HEK293T (cell line): ENCODE measurements at regions not wholly inside any gene's neighbourhood (a gene's known extent, or its start where the extent isn't known, plus 50 kb on each side); places are given as distances from the start of the nearest gene placed in this dataset.

ENCODE experiments used
- CTCF ChIA-PET: fragments of 350-600 bp; formaldehyde crosslinking; extraction: SDS; loops from one replicate; lab custom pipeline; 2021; ENCODE audit warnings: antibody characterized with exemption, inconsistent platforms; lab: Yijun Ruan, JAX
- POLR2A ChIA-PET: fragments of 350-600 bp; formaldehyde crosslinking; extraction: SDS; loops from one replicate; lab custom pipeline; 2020; ENCODE audit warnings: antibody characterized with exemption, inconsistent platforms; lab: Yijun Ruan, JAX
- DNase-seq: peaks from one replicate; pipeline ENCODE4 v3.0.0; 2012; ENCODE audit warnings: mixed read lengths; ENCODE audit errors: extremely low spot score
- ARNT ChIP-seq: fragments of 450-650 bp; IDR thresholded peaks from 2 replicates; pipeline ENCODE4 v1.6.1; 2017; ENCODE audit warnings: mild to moderate bottlenecking
- BHLHE40 ChIP-seq: fragments of 450-650 bp; IDR thresholded peaks from 2 replicates; pipeline ENCODE4 v1.6.1; 2016; ENCODE audit warnings: mild to moderate bottlenecking, moderate library complexity, borderline replicate concordance
- CTBP1 ChIP-seq: fragments of 450-650 bp; IDR thresholded peaks from 2 replicates; pipeline ENCODE4 v1.6.1; 2016; ENCODE audit warnings: borderline replicate concordance
- ELF4 ChIP-seq: fragments of 450-650 bp; IDR thresholded peaks from 2 replicates; pipeline ENCODE4 v1.6.1; 2017; ENCODE audit warnings: antibody characterized with exemption
- FOXA1 ChIP-seq: fragments of 450-650 bp; IDR thresholded peaks from 2 replicates; pipeline ENCODE4 v1.6.1; 2016; ENCODE audit warnings: mild to moderate bottlenecking
- FOXK2 ChIP-seq: fragments of 450-650 bp; IDR thresholded peaks from 2 replicates; pipeline ENCODE4 v1.6.1; 2016; ENCODE audit warnings: mild to moderate bottlenecking
- FOXM1 ChIP-seq: fragments of 450-650 bp; IDR thresholded peaks from 2 replicates; pipeline ENCODE4 v1.6.1; 2017; ENCODE audit warnings: mild to moderate bottlenecking, borderline replicate concordance
- HDGF ChIP-seq: fragments of 450-650 bp; IDR thresholded peaks from 2 replicates; pipeline ENCODE4 v1.6.1; 2017; ENCODE audit warnings: antibody characterized with exemption, borderline replicate concordance
- L3MBTL2 ChIP-seq: fragments of 450-650 bp; conservative IDR thresholded peaks from 2 replicates; pipeline ENCODE4 v1.6.1; 2016; ENCODE audit warnings: mild to moderate bottlenecking
- LEF1 ChIP-seq: fragments of 450-650 bp; IDR thresholded peaks from 2 replicates; pipeline ENCODE4 v1.6.1; 2017; ENCODE audit warnings: mild to moderate bottlenecking, borderline replicate concordance
- NFRKB ChIP-seq: fragments of 450-650 bp; IDR thresholded peaks from 2 replicates; pipeline ENCODE4 v1.6.1; 2016; ENCODE audit warnings: mild to moderate bottlenecking, moderate library complexity
- PKNOX1 ChIP-seq: fragments of 450-650 bp; IDR thresholded peaks from 2 replicates; pipeline ENCODE4 v1.6.1; 2016
- SP1 ChIP-seq: fragments of 450-650 bp; IDR thresholded peaks from 2 replicates; pipeline ENCODE4 v1.6.1; 2017
- SUZ12 ChIP-seq: fragments of 450-650 bp; IDR thresholded peaks from 2 replicates; pipeline ENCODE4 v1.6.1; 2016; ENCODE audit warnings: mild to moderate bottlenecking
- TARDBP ChIP-seq: fragments of 450-650 bp; IDR thresholded peaks from 2 replicates; pipeline ENCODE4 v1.6.1; 2016
- ZNF384 ChIP-seq: fragments of 450-650 bp; IDR thresholded peaks from 2 replicates; pipeline ENCODE4 v1.6.1; 2016

- no peak for DNase-seq
- ChIA-PET POLR2A (no interaction called here), CTCF (no interaction called here)
- TF ChIP-seq LEF1 (no peak), BHLHE40 (no peak), PKNOX1 (no peak), FOXM1 (no peak), CTBP1 (no peak), TARDBP (no peak), FOXK2 (no peak), ZNF384 (no peak), ELF4 (no peak), SUZ12 (no peak), SP1 (no peak), HDGF (no peak), ARNT (no peak)
These were observed 177.0 kb upstream of the G2E3 start for GRCh38 chr14:30381861-30382480.

GRCh38 chr14:30385925-30386324, 173.0 kb upstream of the G2E3 start:
- no peak for TF ChIP-seq CTBP1
- TF ChIP-seq L3MBTL2, result no peak
- no peak for TF ChIP-seq BHLHE40
- TF ChIP-seq ARNT, result no peak
- TF ChIP-seq ELF4, result no peak
- TF ChIP-seq TARDBP, result no peak
- no peak for TF ChIP-seq FOXA1
- no peak for TF ChIP-seq SUZ12
- TF ChIP-seq LEF1, result no peak
- no peak for TF ChIP-seq NFRKB
- no peak for TF ChIP-seq SP1
- TF ChIP-seq FOXK2, result no peak
- no peak for TF ChIP-seq FOXM1
- no peak for TF ChIP-seq PKNOX1
- TF ChIP-seq ZNF384, result no peak
- no peak for TF ChIP-seq HDGF
- POLR2A ChIA-PET, result no interaction called here
- no peak for DNase-seq
- CTCF ChIA-PET, result no interaction called here

GRCh38 chr14:30387871-30388270, 171.1 kb upstream of the G2E3 start:
- CTCF ChIA-PET, result interaction anchor here (1.0 kb wide), 1 partner anchor 13 kb away, joined by 4 read pairs; no protein-coding TSS in a partner anchor
- DNase-seq, result no peak
- POLR2A ChIA-PET, result no interaction called here
- TF ChIP-seq ARNT (no peak), HDGF (no peak), SP1 (no peak), ELF4 (no peak), FOXK2 (no peak), NFRKB (no peak), PKNOX1 (no peak), SUZ12 (no peak), TARDBP (no peak), FOXM1 (no peak), CTBP1 (no peak), ZNF384 (no peak), BHLHE40 (no peak)

- TF ChIP-seq L3MBTL2 (no peak), NFRKB (no peak), TARDBP (no peak), FOXK2 (no peak), ELF4 (no peak)
- no peak for DNase-seq
- POLR2A ChIA-PET, result no interaction called here
- CTCF ChIA-PET, result no interaction called here
These were observed 169.7 kb upstream of the G2E3 start for GRCh38 chr14:30389134-30389876.

- CTCF ChIA-PET, result no interaction called here
These were observed 169.0 kb upstream of the G2E3 start for GRCh38 chr14:30389877-30390385.

More at GRCh38 chr14:30389877-30390385, 169.0 kb upstream of the G2E3 start:
- POLR2A ChIA-PET, result no interaction called here
- TF ChIP-seq FOXK2 (no peak), HDGF (no peak), FOXA1 (no peak), SP1 (no peak), SUZ12 (no peak), PKNOX1 (no peak), NFRKB (no peak), FOXM1 (no peak), BHLHE40 (no peak), LEF1 (no peak), ARNT (no peak), CTBP1 (no peak), ELF4 (no peak), ZNF384 (no peak), TARDBP (no peak)
- no peak for DNase-seq
